H7 (cell line): ENCODE measurements at regions not wholly inside any gene's neighbourhood (a gene's known extent, or its start where the extent isn't known, plus 50 kb on each side); places are given as distances from the start of the nearest gene placed in this dataset.

ENCODE experiments used
- DNase-seq: peaks from one replicate; pipeline ENCODE4 v3.0.0; 2012
- H3K27me3 ChIP-seq: 2 replicates; pipeline ENCODE4 v1.6.0; 2011; ENCODE audit warnings: mild to moderate bottlenecking, low read length; ENCODE audit not compliant: control insufficient read depth, insufficient read depth
- H3K36me3 ChIP-seq: replicated peaks from 2 replicates; pipeline ENCODE4 v1.5.1; 2011; ENCODE audit warnings: low read length; ENCODE audit not compliant: control insufficient read depth, insufficient read depth
- H3K4me3 ChIP-seq: 2 replicates; pipeline ENCODE4 v1.5.1; 2011; ENCODE audit warnings: low read depth, mild to moderate bottlenecking, control low read depth, low read length, moderate library complexity; ENCODE audit not compliant: insufficient read depth

- no peaks in the 10 kb centered on the region for H3K36me3 ChIP-seq
- DNase-seq: no peak
- no peak overlapping the region for H3K4me3 ChIP-seq
- no peaks in the 10 kb centered on the region for H3K27me3 ChIP-seq
These were observed 51.3 kb upstream of the CD44 start for GRCh38 chr11:35087648-35088047.

GRCh38 chr11:35088226-35088625, 50.7 kb upstream of the CD44 start:
- H3K27me3 ChIP-seq: no peaks in the 10 kb centered on the region
- H3K4me3 ChIP-seq: no peak overlapping the region
- DNase-seq: no peak

GRCh38 chr11:35088676-35089075, 50.3 kb upstream of the CD44 start:
- H3K4me3 ChIP-seq: no peak overlapping the region
- no peaks in the 10 kb centered on the region for H3K36me3 ChIP-seq
- DNase-seq: no peak
- no peaks in the 10 kb centered on the region for H3K27me3 ChIP-seq

More at GRCh38 chr11:35088226-35088625, 50.7 kb upstream of the CD44 start:
- H3K36me3 ChIP-seq: no peaks in the 10 kb centered on the region
